Thyroid gland (tissue), 4 donors: ENCODE measurements at regions not wholly inside any gene's neighbourhood (a gene's known extent, or its start where the extent isn't known, plus 50 kb on each side); places are given as distances from the start of the nearest gene placed in this dataset.

ENCODE experiments used
- CTCF ChIP-seq, 6 experiments: fragments of 200-600 bp in 3 of 6; fragments of 450-650 bp in 3 of 6; sonication (generic) in 3 of 6; IDR thresholded peaks; one replicate each; pipeline ENCODE4 v1.5.1; 2016 to 2019; ENCODE audit warnings: antibody characterized with exemption in 6 of 6, mild to moderate bottlenecking in 2 of 6, inconsistent platforms in 1 of 6, moderate library complexity in 1 of 6
- POLR2A ChIP-seq, 2 donors: fragments of 450-650 bp; IDR thresholded peaks; one replicate each; pipeline ENCODE4 v1.6.1; 2017; ENCODE audit warnings: antibody characterized with exemption in 2 of 2, mild to moderate bottlenecking in 2 of 2, moderate library complexity in 1 of 2

DNA sequence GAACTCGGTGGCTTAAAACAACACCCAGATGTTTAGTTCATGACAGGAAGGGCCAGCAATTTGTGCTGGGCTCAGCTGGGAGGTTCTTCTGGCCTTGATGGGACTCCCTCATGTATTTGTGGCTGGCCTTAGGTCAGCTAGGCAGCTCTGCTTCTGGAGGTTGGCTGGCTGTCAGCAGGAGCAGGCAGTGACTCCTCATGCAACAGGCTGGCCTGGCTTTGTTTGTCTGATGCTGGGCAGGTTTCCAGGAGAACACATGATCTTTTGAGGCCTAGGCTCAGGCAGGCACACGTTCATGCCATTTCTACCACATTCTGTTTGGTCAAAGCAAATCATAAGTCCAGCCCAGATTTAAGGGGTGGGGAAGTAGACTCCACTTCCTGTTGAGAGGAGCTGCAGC lies 571.2 kb downstream of the TBC1D22A start:
- TF ChIP-seq CTCF (IDR thresholded peaks at IDR 0.05), result no peak
- no peak for TF ChIP-seq POLR2A (IDR thresholded peaks at IDR 0.05)
